SK-N-SH treated with all-trans-retinoic acid at 6 μM for 48 hours (cell line): ENCODE measurements at regions not wholly inside any gene's neighbourhood (a gene's known extent, or its start where the extent isn't known, plus 50 kb on each side); places are given as distances from the start of the nearest gene placed in this dataset.

Experiments
- ATAC-seq: fragments of 200-7000 bp; cut with Tn5 transposase; 3 replicates; pipeline ENCODE4 v1.9.1; 2020; ENCODE audit warnings: mild to moderate bottlenecking, moderate library complexity
- ARNTL ChIP-seq: fragments of 450-650 bp; formaldehyde crosslinking; IDR thresholded peaks from 2 replicates; pipeline ENCODE4 v1.5.0; 2020; ENCODE audit warnings: low read depth, mild to moderate bottlenecking, moderate library complexity, borderline replicate concordance
- BACH2 ChIP-seq: fragments of 250-450 bp; sonication (Bioruptor Pico); IDR thresholded peaks from 2 replicates; pipeline ENCODE4 v1.9.0; 2021; ENCODE audit warnings: mild to moderate bottlenecking, borderline replicate concordance
- CSDC2 ChIP-seq: fragments of 250-450 bp; sonication (Bioruptor Pico); IDR thresholded peaks from 2 replicates; pipeline ENCODE4 v1.5.0; 2020; ENCODE audit warnings: mild to moderate bottlenecking, moderate library complexity
- OSR1 ChIP-seq: fragments of 250-450 bp; sonication (Bioruptor Pico); IDR thresholded peaks from 2 replicates; pipeline ENCODE4 v1.8.0; 2022; ENCODE audit warnings: moderate library complexity, mild to moderate bottlenecking, inconsistent platforms
- PPARA ChIP-seq: fragments of 250-450 bp; sonication (Bioruptor Pico); IDR thresholded peaks from 2 replicates; pipeline ENCODE4 v1.5.0; 2020; ENCODE audit warnings: mild to moderate bottlenecking, borderline replicate concordance
- RARB ChIP-seq: fragments of 250-450 bp; sonication (Bioruptor Pico); IDR thresholded peaks from 2 replicates; pipeline ENCODE4 v1.8.0; 2021; ENCODE audit warnings: mild to moderate bottlenecking, moderate library complexity
- TCF4 ChIP-seq: fragments of 250-450 bp; sonication (Bioruptor Pico); IDR thresholded peaks from 2 replicates; pipeline ENCODE4 v1.8.0; 2021; ENCODE audit warnings: mild to moderate bottlenecking, moderate library complexity, borderline replicate concordance
- ZC3H10 ChIP-seq: fragments of 250-450 bp; sonication (Bioruptor Pico); IDR thresholded peaks from 2 replicates; pipeline ENCODE4 v1.5.1; 2021; ENCODE audit warnings: mild to moderate bottlenecking, moderate library complexity
- ZFP3 ChIP-seq: fragments of 250-450 bp; sonication (Bioruptor Pico); IDR thresholded peaks from 2 replicates; pipeline ENCODE4 v1.5.0; 2020; ENCODE audit warnings: mild to moderate bottlenecking, moderate library complexity
- ZFP30 ChIP-seq: fragments of 450-650 bp; formaldehyde crosslinking; IDR thresholded peaks from 2 replicates; pipeline ENCODE4 v1.5.0; 2022; ENCODE audit warnings: mild to moderate bottlenecking, moderate library complexity
- ZNF565 ChIP-seq: fragments of 450-650 bp; formaldehyde crosslinking; conservative IDR thresholded peaks from 2 replicates; pipeline ENCODE4 v1.5.0; 2020; ENCODE audit warnings: low read depth, mild to moderate bottlenecking, moderate library complexity
- ZNF70 ChIP-seq: fragments of 450-650 bp; formaldehyde crosslinking; IDR thresholded peaks from 2 replicates; pipeline ENCODE4 v1.5.0; 2020; ENCODE audit warnings: mild to moderate bottlenecking, moderate library complexity
- ZNF8 ChIP-seq: fragments of 450-650 bp; formaldehyde crosslinking; IDR thresholded peaks from 2 replicates; pipeline ENCODE4 v1.5.0; 2020; ENCODE audit warnings: mild to moderate bottlenecking, moderate library complexity
- TF ChIP-seq, protein P1 (sequence below): fragments of 250-450 bp; sonication (Bioruptor Pico); IDR thresholded peaks from 2 replicates; pipeline ENCODE4 v1.8.0; 2021; ENCODE audit warnings: low read depth, mild to moderate bottlenecking, moderate library complexity, borderline replicate concordance
- TF ChIP-seq, protein P2 (sequence below): fragments of 250-450 bp; sonication (Bioruptor Pico); IDR thresholded peaks from 2 replicates; pipeline ENCODE4 v1.8.0; 2020; ENCODE audit warnings: mild to moderate bottlenecking, moderate library complexity, borderline replicate concordance
- TF ChIP-seq, protein P3 (sequence below): fragments of 250-450 bp; sonication (Bioruptor Pico); IDR thresholded peaks from 2 replicates; pipeline ENCODE4 v1.5.1; 2020; ENCODE audit warnings: low read depth, mild to moderate bottlenecking, moderate library complexity
- TF ChIP-seq, protein P4 (sequence below): fragments of 250-450 bp; sonication (Bioruptor Pico); IDR thresholded peaks from 2 replicates; pipeline ENCODE4 v1.5.1; 2021; ENCODE audit warnings: mild to moderate bottlenecking, moderate library complexity

DNA sequence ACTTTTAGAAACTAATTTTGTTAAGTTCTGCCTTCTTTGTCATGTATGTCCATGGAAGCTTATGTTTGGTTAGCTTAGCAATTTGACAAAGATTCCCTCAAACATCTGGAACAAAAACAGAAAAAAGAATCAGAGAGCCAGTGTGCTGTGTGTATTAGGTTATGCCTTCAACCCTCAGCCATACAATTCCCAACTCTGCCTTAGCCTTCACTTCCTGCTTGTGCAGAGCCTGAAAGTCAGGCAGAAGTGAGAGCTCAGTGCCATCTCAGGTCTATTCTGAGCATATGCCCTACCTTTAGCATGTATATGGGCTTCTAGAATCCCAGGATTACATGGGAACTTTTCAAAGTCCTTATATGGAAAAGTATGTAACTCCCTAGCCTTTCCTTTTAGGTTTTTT is 58.2 kb upstream of the STOX2 start (continued):
- TF ChIP-seq, protein P1, sequence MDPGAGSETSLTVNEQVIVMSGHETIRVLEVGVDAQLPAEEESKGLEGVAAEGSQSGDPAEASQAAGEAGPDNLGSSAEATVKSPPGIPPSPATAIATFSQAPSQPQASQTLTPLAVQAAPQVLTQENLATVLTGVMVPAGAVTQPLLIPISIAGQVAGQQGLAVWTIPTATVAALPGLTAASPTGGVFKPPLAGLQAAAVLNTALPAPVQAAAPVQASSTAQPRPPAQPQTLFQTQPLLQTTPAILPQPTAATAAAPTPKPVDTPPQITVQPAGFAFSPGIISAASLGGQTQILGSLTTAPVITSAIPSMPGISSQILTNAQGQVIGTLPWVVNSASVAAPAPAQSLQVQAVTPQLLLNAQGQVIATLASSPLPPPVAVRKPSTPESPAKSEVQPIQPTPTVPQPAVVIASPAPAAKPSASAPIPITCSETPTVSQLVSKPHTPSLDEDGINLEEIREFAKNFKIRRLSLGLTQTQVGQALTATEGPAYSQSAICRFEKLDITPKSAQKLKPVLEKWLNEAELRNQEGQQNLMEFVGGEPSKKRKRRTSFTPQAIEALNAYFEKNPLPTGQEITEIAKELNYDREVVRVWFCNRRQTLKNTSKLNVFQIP (CRISPR knock-in tag) = no peak
- TF ChIP-seq, protein P2, sequence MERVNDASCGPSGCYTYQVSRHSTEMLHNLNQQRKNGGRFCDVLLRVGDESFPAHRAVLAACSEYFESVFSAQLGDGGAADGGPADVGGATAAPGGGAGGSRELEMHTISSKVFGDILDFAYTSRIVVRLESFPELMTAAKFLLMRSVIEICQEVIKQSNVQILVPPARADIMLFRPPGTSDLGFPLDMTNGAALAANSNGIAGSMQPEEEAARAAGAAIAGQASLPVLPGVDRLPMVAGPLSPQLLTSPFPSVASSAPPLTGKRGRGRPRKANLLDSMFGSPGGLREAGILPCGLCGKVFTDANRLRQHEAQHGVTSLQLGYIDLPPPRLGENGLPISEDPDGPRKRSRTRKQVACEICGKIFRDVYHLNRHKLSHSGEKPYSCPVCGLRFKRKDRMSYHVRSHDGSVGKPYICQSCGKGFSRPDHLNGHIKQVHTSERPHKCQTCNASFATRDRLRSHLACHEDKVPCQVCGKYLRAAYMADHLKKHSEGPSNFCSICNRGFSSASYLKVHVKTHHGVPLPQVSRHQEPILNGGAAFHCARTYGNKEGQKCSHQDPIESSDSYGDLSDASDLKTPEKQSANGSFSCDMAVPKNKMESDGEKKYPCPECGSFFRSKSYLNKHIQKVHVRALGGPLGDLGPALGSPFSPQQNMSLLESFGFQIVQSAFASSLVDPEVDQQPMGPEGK (CRISPR knock-in tag) = no peak
- TF ChIP-seq ZC3H10 (CRISPR knock-in tag) (no peak), OSR1 (CRISPR knock-in tag) (no peak), ZNF8 (no peak), ARNTL (CRISPR knock-in tag) (no peak)
- TF ChIP-seq, protein P3, sequence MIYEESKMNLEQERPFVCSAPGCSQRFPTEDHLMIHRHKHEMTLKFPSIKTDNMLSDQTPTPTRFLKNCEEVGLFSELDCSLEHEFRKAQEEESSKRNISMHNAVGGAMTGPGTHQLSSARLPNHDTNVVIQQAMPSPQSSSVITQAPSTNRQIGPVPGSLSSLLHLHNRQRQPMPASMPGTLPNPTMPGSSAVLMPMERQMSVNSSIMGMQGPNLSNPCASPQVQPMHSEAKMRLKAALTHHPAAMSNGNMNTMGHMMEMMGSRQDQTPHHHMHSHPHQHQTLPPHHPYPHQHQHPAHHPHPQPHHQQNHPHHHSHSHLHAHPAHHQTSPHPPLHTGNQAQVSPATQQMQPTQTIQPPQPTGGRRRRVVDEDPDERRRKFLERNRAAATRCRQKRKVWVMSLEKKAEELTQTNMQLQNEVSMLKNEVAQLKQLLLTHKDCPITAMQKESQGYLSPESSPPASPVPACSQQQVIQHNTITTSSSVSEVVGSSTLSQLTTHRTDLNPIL (CRISPR knock-in tag) = no peak

DNA sequence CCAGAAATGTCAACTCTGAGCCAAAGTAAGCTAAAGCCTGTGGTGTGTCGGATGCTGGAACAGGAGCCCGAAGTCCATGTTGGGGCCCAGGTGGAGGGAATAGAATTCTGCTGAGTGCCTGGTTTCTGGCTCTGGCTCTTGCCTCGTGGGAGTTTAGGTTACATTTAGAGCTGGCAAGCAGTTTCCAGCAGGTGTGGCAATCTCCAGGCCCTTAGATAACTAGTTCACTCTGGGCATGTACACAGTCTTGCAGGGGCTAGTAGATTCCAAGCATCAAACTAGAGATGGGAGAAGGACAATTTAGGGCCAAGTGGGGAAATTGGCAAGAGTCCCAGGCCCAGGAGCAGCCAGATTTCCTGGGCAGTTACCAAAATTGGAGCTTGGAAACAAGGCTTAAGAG is 56.3 kb upstream of the STOX2 start:
- no peak for TF ChIP-seq BACH2 (CRISPR knock-in tag)
- no peak for TF ChIP-seq ZFP3 (CRISPR knock-in tag)
- TF ChIP-seq ZNF565 (CRISPR knock-in tag) = no peak
- TF ChIP-seq, protein P1 (CRISPR knock-in tag) = no peak
- TF ChIP-seq RARB (CRISPR knock-in tag) = no peak
- TF ChIP-seq CSDC2 (CRISPR knock-in tag) = no peak
- TF ChIP-seq, protein P4, sequence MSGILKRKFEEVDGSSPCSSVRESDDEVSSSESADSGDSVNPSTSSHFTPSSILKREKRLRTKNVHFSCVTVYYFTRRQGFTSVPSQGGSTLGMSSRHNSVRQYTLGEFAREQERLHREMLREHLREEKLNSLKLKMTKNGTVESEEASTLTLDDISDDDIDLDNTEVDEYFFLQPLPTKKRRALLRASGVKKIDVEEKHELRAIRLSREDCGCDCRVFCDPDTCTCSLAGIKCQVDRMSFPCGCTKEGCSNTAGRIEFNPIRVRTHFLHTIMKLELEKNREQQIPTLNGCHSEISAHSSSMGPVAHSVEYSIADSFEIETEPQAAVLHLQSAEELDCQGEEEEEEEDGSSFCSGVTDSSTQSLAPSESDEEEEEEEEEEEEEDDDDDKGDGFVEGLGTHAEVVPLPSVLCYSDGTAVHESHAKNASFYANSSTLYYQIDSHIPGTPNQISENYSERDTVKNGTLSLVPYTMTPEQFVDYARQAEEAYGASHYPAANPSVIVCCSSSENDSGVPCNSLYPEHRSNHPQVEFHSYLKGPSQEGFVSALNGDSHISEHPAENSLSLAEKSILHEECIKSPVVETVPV (CRISPR knock-in tag) = no peak
- ATAC-seq = no peak

DNA sequence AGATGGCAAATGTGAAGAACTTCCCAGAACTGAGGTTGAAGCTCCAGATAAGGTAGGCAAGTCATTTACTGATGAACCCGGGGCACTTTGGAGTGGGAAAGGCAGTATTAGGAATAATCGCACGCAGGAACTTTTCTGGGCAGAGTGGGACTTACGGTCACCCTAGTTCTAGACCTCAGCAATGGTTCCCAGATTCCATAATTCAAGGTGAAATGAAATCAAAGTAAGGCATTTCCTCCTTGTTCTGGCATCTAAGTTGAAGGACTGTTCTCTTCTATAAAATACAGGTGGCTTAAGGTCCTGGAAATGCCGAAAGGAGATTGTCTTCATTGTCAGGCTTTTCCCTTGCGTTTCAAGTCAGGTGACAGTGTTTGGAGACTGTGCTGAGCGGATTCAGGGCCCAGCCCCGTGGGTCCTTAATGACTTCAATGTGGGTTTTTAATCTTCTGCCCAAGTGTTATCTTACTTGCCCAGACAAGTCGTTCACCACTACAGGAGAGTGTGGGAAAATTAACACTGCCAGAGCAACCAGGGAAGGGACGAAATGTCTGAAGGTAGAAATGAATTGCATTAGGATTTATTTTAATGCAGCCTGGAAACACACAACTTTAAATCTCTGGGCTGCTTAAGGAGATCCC is 52.1 kb upstream of the STOX2 start:
- ATAC-seq = no peak
- TF ChIP-seq ZNF8 (no peak), CSDC2 (CRISPR knock-in tag) (no peak), PPARA (CRISPR knock-in tag) (no peak), ZNF565 (CRISPR knock-in tag) (no peak), ZFP30 (CRISPR knock-in tag) (no peak), TCF4 (no peak), ZNF70 (CRISPR knock-in tag) (no peak)
- TF ChIP-seq, protein P2 (CRISPR knock-in tag) = no peak
- TF ChIP-seq, protein P1 (CRISPR knock-in tag) = no peak
